Natural killer cell (primary cell): ENCODE measurements at regions not wholly inside any gene's neighbourhood (a gene's known extent, or its start where the extent isn't known, plus 50 kb on each side); places are given as distances from the start of the nearest gene placed in this dataset.

Source experiments
- ATAC-seq, 3 donors: fragments of 150-1000 bp in 2 of 3; fragments of 200-7000 bp in 1 of 3; cut with Tn5 transposase; 1 replicate in 1 of 3; 2 replicates in 2 of 3; pipeline ENCODE4 v1.10.0; 2021; ENCODE audit warnings: mild to moderate bottlenecking in 2 of 3, moderate library complexity in 2 of 3
- DNase-seq, 2 donors: peaks; one replicate each; pipeline versions ENCODE4 v3.0.0 to v3.0.0-alpha.2; 2013 to 2021; ENCODE audit warnings: mixed read lengths in 1 of 2
- H3K27ac ChIP-seq: one replicate; pipeline ENCODE4 v1.5.1; 2013; ENCODE audit warnings: mild to moderate bottlenecking, low read length
- H3K27me3 ChIP-seq: one replicate; pipeline ENCODE4 v1.6.1; 2013; ENCODE audit warnings: low read length; ENCODE audit not compliant: control insufficient read depth, insufficient read depth
- H3K36me3 ChIP-seq: one replicate; pipeline ENCODE4 v1.6.1; 2013; ENCODE audit warnings: low read length; ENCODE audit not compliant: control insufficient read depth, insufficient read depth
- H3K4me1 ChIP-seq: one replicate; pipeline ENCODE4 v1.6.1; 2013; ENCODE audit warnings: low read length; ENCODE audit not compliant: control insufficient read depth, insufficient read depth
- H3K4me3 ChIP-seq: one replicate; pipeline ENCODE4 v1.5.1; 2013; ENCODE audit warnings: low read length
- H3K9me3 ChIP-seq: one replicate; pipeline ENCODE4 v1.6.1; 2013; ENCODE audit warnings: low read length; ENCODE audit not compliant: control insufficient read depth, insufficient read depth
- H3K27ac Mint-ChIP-seq, 2 donors: one replicate each; pipeline ENCODE4 v1.8.0; 2022; ENCODE audit warnings: mild to moderate bottlenecking in 2 of 2, mixed read lengths in 2 of 2, moderate library complexity in 1 of 2
- H3K27me3 Mint-ChIP-seq, 2 donors: one replicate each; pipeline ENCODE4 v1.8.0; 2022; ENCODE audit warnings: low read depth in 2 of 2, mixed read lengths in 2 of 2
- H3K36me3 Mint-ChIP-seq: one replicate; pipeline ENCODE4 v1.8.0; 2022; ENCODE audit warnings: mixed read lengths
- H3K4me1 Mint-ChIP-seq, 2 donors: one replicate each; pipeline ENCODE4 v1.8.0; 2022; ENCODE audit warnings: mixed read lengths in 2 of 2
- H3K4me3 Mint-ChIP-seq: one replicate; pipeline ENCODE4 v1.8.0; 2022; ENCODE audit warnings: mild to moderate bottlenecking, moderate library complexity, mixed read lengths
- H3K9me3 Mint-ChIP-seq, 2 donors: one replicate each; pipeline ENCODE4 v1.8.0; 2022; ENCODE audit warnings: mixed read lengths in 2 of 2
- whole genome bisulfite sequencing: methylation state at CpG from one replicate; pipeline ENCODE4 v1.1.7; 2013; ENCODE audit warnings: missing lambda C conversion rate; ENCODE audit not compliant: insufficient coverage; 5-methylcytosine and 5-hydroxymethylcytosine counted together
- intact Hi-C: fragments of 100-400 bp; cut with micrococcal nuclease; formaldehyde crosslinking; loops from one replicate; pipeline ENCODE4 v1.14.2; 2022
- TF ChIP-seq, protein P1 (sequence below): fragments of 200-600 bp; IDR thresholded peaks from one replicate; pipeline ENCODE4 v1.8.0; 2022; ENCODE audit warnings: antibody characterized with exemption

DNA sequence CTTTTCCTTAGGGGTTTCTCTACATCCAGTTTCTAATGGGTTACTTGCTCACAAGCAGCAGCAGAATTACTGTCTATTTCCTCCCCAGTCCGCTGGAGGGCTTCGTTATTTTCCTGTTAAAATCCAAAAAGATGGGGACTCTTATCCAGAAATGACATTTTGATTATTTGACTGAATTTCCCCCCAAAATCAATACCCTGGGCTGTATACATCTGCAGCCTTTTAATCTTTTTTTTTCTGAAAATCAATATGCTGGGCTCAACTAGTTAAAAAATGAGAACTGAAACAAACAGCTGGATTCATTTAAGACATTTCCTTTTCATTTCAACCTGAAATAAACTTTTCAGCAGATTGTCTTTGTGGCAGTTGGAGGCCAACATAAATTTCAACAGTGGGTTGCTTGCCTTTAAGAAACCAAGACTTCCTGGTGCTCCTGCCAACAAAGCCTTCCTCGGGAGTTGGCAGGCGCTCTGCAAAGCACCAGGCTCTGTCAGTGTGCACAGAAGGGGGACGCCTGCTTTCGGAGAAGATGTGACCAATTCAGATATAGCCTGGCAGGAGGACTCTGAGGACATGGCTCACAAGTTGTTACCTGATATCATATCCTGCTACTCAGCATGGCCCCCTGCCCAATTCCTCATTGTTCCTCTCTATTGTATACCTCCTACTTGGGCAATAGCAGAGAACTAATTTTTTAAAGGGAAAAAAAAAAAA, 204.7 kb upstream of the ARG1 start:
- no peak overlapping the region for H3K4me3 Mint-ChIP-seq

DNA sequence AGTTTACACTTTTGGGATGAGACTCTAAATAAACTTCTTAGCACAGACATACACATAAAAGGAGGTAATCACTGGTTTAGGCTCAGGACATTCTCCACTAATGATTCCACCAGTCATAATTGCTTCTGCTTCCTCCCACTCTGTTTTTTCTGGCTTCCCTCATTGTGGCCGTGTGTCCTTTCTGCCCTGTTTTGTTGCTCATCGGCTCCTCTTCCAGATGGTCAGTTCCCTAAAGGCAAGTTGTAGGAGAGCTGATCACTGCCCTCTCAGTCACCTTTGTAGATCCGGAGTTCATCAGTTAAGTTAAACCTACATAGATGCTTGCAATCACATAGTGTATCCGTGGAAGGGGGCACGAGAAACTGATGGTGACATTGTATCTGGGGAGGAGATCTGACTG, 200.5 kb upstream of the ARG1 start:
- Histone ChIP-seq H3K9me3 (no peaks in the 10 kb centered on the region), H3K27ac (no peak overlapping the region), H3K36me3 (no peaks in the 10 kb centered on the region), H3K4me3 (no peak overlapping the region), H3K4me1 (no peaks in the 10 kb centered on the region), H3K27me3 (no peaks in the 10 kb centered on the region)
- Mint-ChIP-seq H3K4me3 (no peak overlapping the region), H3K36me3 (no peaks in the 10 kb centered on the region), H3K9me3 (no peaks in the 10 kb centered on the region), H3K27me3 (peaks cover 0 to 2% of the 10 kb centered on the region in 2 donors), H3K27ac (no peak overlapping the region), H3K4me1 (peaks cover 5 to 10% of the 10 kb centered on the region in 2 donors)
- DNase-seq (no peak), ATAC-seq (no peak)
- intact Hi-C loops = no loop called here
- whole genome bisulfite sequencing = 94% methylated on average over 5 of the region's 5 CpGs
- TF ChIP-seq, protein P1, sequence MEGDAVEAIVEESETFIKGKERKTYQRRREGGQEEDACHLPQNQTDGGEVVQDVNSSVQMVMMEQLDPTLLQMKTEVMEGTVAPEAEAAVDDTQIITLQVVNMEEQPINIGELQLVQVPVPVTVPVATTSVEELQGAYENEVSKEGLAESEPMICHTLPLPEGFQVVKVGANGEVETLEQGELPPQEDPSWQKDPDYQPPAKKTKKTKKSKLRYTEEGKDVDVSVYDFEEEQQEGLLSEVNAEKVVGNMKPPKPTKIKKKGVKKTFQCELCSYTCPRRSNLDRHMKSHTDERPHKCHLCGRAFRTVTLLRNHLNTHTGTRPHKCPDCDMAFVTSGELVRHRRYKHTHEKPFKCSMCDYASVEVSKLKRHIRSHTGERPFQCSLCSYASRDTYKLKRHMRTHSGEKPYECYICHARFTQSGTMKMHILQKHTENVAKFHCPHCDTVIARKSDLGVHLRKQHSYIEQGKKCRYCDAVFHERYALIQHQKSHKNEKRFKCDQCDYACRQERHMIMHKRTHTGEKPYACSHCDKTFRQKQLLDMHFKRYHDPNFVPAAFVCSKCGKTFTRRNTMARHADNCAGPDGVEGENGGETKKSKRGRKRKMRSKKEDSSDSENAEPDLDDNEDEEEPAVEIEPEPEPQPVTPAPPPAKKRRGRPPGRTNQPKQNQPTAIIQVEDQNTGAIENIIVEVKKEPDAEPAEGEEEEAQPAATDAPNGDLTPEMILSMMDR = no peak

More for the DNA sequence above, 204.7 kb upstream of the ARG1 start:
- intact Hi-C loops = no loop called here
- peaks cover 5 to 17% of the 10 kb centered on the region in 2 donors for H3K4me1 Mint-ChIP-seq
- H3K27ac Mint-ChIP-seq = no peak overlapping the region
- Histone ChIP-seq H3K4me3 (no peak overlapping the region), H3K9me3 (no peaks in the 10 kb centered on the region), H3K27me3 (no peaks in the 10 kb centered on the region), H3K36me3 (no peaks in the 10 kb centered on the region), H3K27ac (no peak overlapping the region), H3K4me1 (no peaks in the 10 kb centered on the region)
- no peaks in the 10 kb centered on the region for H3K36me3 Mint-ChIP-seq
- no peaks in the 10 kb centered on the region for H3K9me3 Mint-ChIP-seq
- H3K27me3 Mint-ChIP-seq = peaks cover 0 to 5% of the 10 kb centered on the region in 2 donors
- DNase-seq (no peak), ATAC-seq (no peak)
- WGBS = 28% methylated on average over 6 of the region's 6 CpGs
- TF ChIP-seq, protein P1 = no peak

DNA sequence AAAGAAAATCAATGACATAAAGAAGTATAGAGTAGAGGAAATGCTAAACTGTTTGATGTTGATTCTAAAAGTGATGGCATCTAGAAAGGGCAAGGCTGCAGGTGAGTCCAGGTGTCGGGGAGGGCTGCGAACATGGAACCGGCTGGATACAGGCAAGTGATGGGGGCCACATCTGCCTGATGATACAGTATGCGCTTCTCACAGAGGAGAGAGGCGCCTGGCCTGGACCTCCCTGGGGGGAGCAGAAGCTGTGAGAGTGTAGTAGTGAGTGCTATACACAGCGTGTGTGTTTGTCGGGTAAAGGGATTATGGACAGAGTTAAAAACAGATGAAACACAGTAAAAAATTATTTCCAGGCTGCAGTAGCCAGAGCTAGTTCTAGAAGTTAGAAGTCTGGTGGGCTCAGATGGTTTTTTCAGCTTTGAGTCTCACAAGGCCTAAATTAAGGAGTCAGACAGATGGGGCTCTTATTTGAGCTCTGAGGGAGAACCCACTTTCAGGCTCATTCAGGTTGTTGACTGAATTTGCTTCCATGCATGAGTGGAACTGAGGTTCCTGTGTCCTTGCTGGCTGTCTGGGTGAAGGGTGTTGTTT, 195.8 kb upstream of the ARG1 start:
- Histone ChIP-seq H3K9me3 (no peaks in the 10 kb centered on the region), H3K27ac (no peak overlapping the region), H3K4me3 (no peak overlapping the region), H3K4me1 (no peaks in the 10 kb centered on the region), H3K27me3 (no peaks in the 10 kb centered on the region), H3K36me3 (no peaks in the 10 kb centered on the region)
- H3K36me3 Mint-ChIP-seq = no peaks in the 10 kb centered on the region
- H3K27me3 Mint-ChIP-seq = no peaks in the 10 kb centered on the region
- 94% methylated on average over 7 of the region's 7 CpGs for WGBS
- no peak overlapping the region for H3K4me3 Mint-ChIP-seq
- no peaks in the 10 kb centered on the region for H3K9me3 Mint-ChIP-seq
- H3K4me1 Mint-ChIP-seq = no peaks in the 10 kb centered on the region
- TF ChIP-seq, protein P1 = no peak
- H3K27ac Mint-ChIP-seq = no peak overlapping the region
- intact Hi-C loops = no loop called here
- DNase-seq = no peak
- no peak for ATAC-seq
